Thyroid gland (tissue), 4 donors: ENCODE measurements at regions not wholly inside any gene's neighbourhood (a gene's known extent, or its start where the extent isn't known, plus 50 kb on each side); places are given as distances from the start of the nearest gene placed in this dataset.
"Not testable (repeated sequence)": the region's sequence is repeated elsewhere in the genome, so short reads cannot be mapped to it uniquely, and the experiment has no call there.

Experiments
- DNase-seq, 2 donors: peaks; one replicate each; pipeline ENCODE4 v3.0.0-alpha.2; 2019
- H3K27ac ChIP-seq, 3 donors: fragments of 200-600 bp; sonication (generic); 1 replicate in 2 of 3; 2 replicates in 1 of 3; pipeline ENCODE4 v1.5.1; 2016 to 2019; ENCODE audit warnings: mild to moderate bottlenecking in 1 of 3, moderate library complexity in 1 of 3
- H3K27me3 ChIP-seq: fragments of 200-600 bp; sonication (generic); one replicate; pipeline ENCODE4 v1.5.1; 2019
- H3K36me3 ChIP-seq, 2 donors: fragments of 200-600 bp; sonication (generic); one replicate each; pipeline ENCODE4 v1.5.1; 2016 to 2019
- H3K4me1 ChIP-seq, 2 donors: fragments of 200-600 bp; sonication (generic); one replicate each; pipeline ENCODE4 v1.5.1; 2017 to 2019
- H3K4me3 ChIP-seq, 3 donors: fragments of 200-600 bp; sonication (generic); replicated peaks in 1 of 3; 1 replicate in 2 of 3; 2 replicates in 1 of 3; pipeline ENCODE4 v1.5.1; 2016; ENCODE audit warnings: mild to moderate bottlenecking in 1 of 3
- H3K9me3 ChIP-seq: fragments of 200-600 bp; sonication (generic); one replicate; pipeline ENCODE4 v1.5.1; 2017
- POLR2A ChIP-seq, 2 donors: fragments of 450-650 bp; IDR thresholded peaks; one replicate each; pipeline ENCODE4 v1.6.1; 2017; ENCODE audit warnings: antibody characterized with exemption in 2 of 2, mild to moderate bottlenecking in 2 of 2, moderate library complexity in 1 of 2
- WGBS, 2 donors: methylation state at CpG; one replicate each; pipeline ENCODE4 v1.1.5; 2017; 5-methylcytosine and 5-hydroxymethylcytosine counted together
- intact Hi-C: fragments of 100-400 bp; cut with DNase I; formaldehyde crosslinking; loops from one replicate; pipeline ENCODE4 v1.15.1; 2023
- TF ChIP-seq, protein P1 (sequence below), 6 experiments: fragments of 200-600 bp in 3 of 6; fragments of 450-650 bp in 3 of 6; sonication (generic) in 3 of 6; IDR thresholded peaks; one replicate each; pipeline ENCODE4 v1.5.1; 2016 to 2019; ENCODE audit warnings: antibody characterized with exemption in 6 of 6, mild to moderate bottlenecking in 2 of 6, inconsistent platforms in 1 of 6, moderate library complexity in 1 of 6

DNA sequence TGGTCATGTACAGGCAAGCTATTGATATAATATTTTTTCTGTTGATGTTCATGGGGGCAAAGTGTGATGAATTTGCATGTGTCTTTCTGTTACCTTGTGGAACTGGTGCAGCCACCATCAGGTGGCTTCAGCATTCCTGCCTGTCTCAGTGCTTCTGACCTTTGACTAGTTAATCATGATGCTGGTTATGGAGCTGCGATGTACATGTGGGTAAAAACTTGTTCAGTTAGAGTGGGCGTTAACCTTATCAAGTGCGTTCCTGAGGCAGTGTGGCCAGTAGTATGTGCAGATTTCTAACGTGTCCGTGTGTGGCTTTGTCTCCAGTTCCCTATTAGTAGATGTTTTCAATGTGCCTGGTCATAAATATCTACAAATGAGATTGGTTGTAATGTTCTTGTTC is 127.4 kb upstream of the ZSWIM2 start:
- TF ChIP-seq, protein P1, sequence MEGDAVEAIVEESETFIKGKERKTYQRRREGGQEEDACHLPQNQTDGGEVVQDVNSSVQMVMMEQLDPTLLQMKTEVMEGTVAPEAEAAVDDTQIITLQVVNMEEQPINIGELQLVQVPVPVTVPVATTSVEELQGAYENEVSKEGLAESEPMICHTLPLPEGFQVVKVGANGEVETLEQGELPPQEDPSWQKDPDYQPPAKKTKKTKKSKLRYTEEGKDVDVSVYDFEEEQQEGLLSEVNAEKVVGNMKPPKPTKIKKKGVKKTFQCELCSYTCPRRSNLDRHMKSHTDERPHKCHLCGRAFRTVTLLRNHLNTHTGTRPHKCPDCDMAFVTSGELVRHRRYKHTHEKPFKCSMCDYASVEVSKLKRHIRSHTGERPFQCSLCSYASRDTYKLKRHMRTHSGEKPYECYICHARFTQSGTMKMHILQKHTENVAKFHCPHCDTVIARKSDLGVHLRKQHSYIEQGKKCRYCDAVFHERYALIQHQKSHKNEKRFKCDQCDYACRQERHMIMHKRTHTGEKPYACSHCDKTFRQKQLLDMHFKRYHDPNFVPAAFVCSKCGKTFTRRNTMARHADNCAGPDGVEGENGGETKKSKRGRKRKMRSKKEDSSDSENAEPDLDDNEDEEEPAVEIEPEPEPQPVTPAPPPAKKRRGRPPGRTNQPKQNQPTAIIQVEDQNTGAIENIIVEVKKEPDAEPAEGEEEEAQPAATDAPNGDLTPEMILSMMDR (IDR thresholded peaks at IDR 0.05): no peak
- no peak for TF ChIP-seq POLR2A (IDR thresholded peaks at IDR 0.05)
- no peaks in the 10 kb centered on the region for H3K27me3 ChIP-seq
- H3K4me3 ChIP-seq: no peak overlapping the region
- DNase-seq: no peak
- 72 to 74% methylated on average over 5 of the region's 5 CpGs for WGBS, 2 donors
- H3K4me1 ChIP-seq: no peaks in the 10 kb centered on the region
- no peaks in the 10 kb centered on the region for H3K36me3 ChIP-seq
- H3K9me3 ChIP-seq: no peaks in the 10 kb centered on the region
- H3K27ac ChIP-seq: no peak overlapping the region
- intact Hi-C loops: no loop called here

GRCh38 chr2:186972281-186972970 is 123.5 kb upstream of the ZSWIM2 start:
- Histone ChIP-seq H3K27ac (no peak overlapping the region), H3K9me3 (no peaks in the 10 kb centered on the region), H3K27me3 (no peaks in the 10 kb centered on the region), H3K36me3 (no peaks in the 10 kb centered on the region), H3K4me1 (no peaks in the 10 kb centered on the region), H3K4me3 (no peak overlapping the region)
- WGBS, 2 donors: 78 to 79% methylated on average over 7 of the region's 7 CpGs
- intact Hi-C loops: no loop called here
- no peak for TF ChIP-seq POLR2A (IDR thresholded peaks at IDR 0.05)
- TF ChIP-seq, protein P1 (IDR thresholded peaks at IDR 0.05): no peak
- no peak for DNase-seq

GRCh38 chr2:186968277-186968676 is 119.3 kb upstream of the ZSWIM2 start:
- H3K4me1 ChIP-seq: no peaks in the 10 kb centered on the region
- no peak for TF ChIP-seq POLR2A (IDR thresholded peaks at IDR 0.05)
- TF ChIP-seq, protein P1 (IDR thresholded peaks at IDR 0.05): no peak
- no peaks in the 10 kb centered on the region for H3K36me3 ChIP-seq
- no peak overlapping the region for H3K4me3 ChIP-seq
- DNase-seq: no peak
- H3K27me3 ChIP-seq: no peaks in the 10 kb centered on the region
- intact Hi-C loops: no loop called here
- 49 to 57% methylated on average over 4 of the region's 4 CpGs for WGBS, 2 donors
- H3K9me3 ChIP-seq: no peaks in the 10 kb centered on the region
- no peak overlapping the region for H3K27ac ChIP-seq

- WGBS, 2 donors: 85 to 96% methylated on average over 4 of the region's 4 CpGs
- DNase-seq: no peak
- no peaks in the 10 kb centered on the region for H3K4me1 ChIP-seq
- H3K27me3 ChIP-seq: no peaks in the 10 kb centered on the region
- no peaks in the 10 kb centered on the region for H3K9me3 ChIP-seq
- intact Hi-C loops: no loop called here
- TF ChIP-seq, protein P1 (IDR thresholded peaks at IDR 0.05): no peak
- no peak for TF ChIP-seq POLR2A (IDR thresholded peaks at IDR 0.05)
- no peaks in the 10 kb centered on the region for H3K36me3 ChIP-seq
- H3K4me3 ChIP-seq: no peak overlapping the region
- H3K27ac ChIP-seq: no peak overlapping the region
These were observed 117.0 kb upstream of the ZSWIM2 start for GRCh38 chr2:186966015-186966414.

DNA sequence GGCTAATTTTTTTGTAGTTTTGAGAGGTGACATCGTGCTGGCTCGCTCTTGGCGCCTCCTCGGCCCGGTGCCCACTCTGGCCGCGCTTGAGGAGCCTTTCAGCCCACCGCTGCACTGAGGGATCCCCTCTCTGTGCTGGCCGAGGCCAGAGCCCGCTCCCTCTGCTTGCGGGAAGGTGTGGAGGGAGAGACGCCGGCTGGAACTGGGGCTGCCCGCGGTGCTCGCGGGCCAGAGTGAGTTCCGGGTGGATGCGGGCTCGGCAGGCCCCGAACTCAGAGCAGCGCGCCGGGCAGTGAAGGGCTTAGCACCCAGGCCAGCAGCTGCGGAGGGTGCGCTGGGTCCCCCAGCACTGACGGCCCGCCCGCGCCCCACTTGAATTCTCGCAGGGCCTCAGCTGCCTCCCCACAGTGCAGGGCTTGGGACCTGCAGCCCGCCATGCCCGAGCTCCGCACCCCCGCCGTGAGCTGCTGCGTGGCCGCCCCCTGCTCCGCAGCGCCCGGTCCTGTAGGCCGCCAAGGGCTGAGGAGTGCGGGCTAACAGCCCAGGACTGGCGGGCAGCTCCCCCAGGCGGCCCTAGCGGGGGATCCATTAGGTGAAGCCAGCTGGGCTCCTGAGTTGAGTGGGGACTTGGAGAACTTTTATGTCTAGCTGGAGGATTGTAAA is 113.2 kb upstream of the ZSWIM2 start:
- Histone ChIP-seq H3K4me3 (no peak overlapping the region), H3K9me3 (no peaks in the 10 kb centered on the region), H3K27ac (no peak overlapping the region), H3K27me3 (no peaks in the 10 kb centered on the region), H3K36me3 (no peaks in the 10 kb centered on the region), H3K4me1 (no peaks in the 10 kb centered on the region)
- intact Hi-C loops: no loop called here
- DNase-seq: no peak
- no peak for TF ChIP-seq POLR2A (IDR thresholded peaks at IDR 0.05)
- TF ChIP-seq, protein P1 (IDR thresholded peaks at IDR 0.05): no peak
- 92 to 96% methylated on average over 18 to 33 of the region's 46 CpGs for WGBS, 2 donors

GRCh38 chr2:186960241-186960640 is 111.3 kb upstream of the ZSWIM2 start:
- H3K4me1 ChIP-seq, DNase-seq, H3K27ac ChIP-seq, H3K27me3 ChIP-seq, H3K4me3 ChIP-seq, intact Hi-C loops, H3K36me3 ChIP-seq, H3K9me3 ChIP-seq: not testable (repeated sequence)
- 94 to 96% methylated on average over 5 of the region's 5 CpGs for WGBS, 2 donors
